Skeletal muscle tissue (tissue), 3 donors: ENCODE measurements at regions not wholly inside any gene's neighbourhood (a gene's known extent, or its start where the extent isn't known, plus 50 kb on each side); places are given as distances from the start of the nearest gene placed in this dataset.
"Not testable (repeated sequence)": the region's sequence is repeated elsewhere in the genome, so short reads cannot be mapped to it uniquely, and the experiment has no call there.

Source experiments
- H3K27ac ChIP-seq: one replicate; pipeline ENCODE4 v1.7.0; 2013; ENCODE audit warnings: mild to moderate bottlenecking, low read depth, low read length, inconsistent platforms
- H3K27me3 ChIP-seq, 3 donors: one replicate each; pipeline ENCODE4 v1.7.0; 2013; ENCODE audit warnings: low read length in 3 of 3; ENCODE audit not compliant: control insufficient read depth in 3 of 3, insufficient read depth in 3 of 3
- H3K36me3 ChIP-seq, 3 donors: one replicate each; pipeline ENCODE4 v1.7.0; 2013; ENCODE audit warnings: low read length in 3 of 3; ENCODE audit not compliant: control insufficient read depth in 3 of 3, insufficient read depth in 3 of 3
- H3K4me1 ChIP-seq, 3 donors: one replicate each; pipeline ENCODE4 v1.7.0; 2013; ENCODE audit warnings: low read length in 3 of 3, mild to moderate bottlenecking in 3 of 3; ENCODE audit not compliant: control insufficient read depth in 3 of 3, insufficient read depth in 3 of 3
- H3K4me3 ChIP-seq, 3 donors: one replicate each; pipeline ENCODE4 v1.7.0; 2013; ENCODE audit warnings: low read length in 3 of 3
- H3K9ac ChIP-seq, 3 donors: one replicate each; pipeline ENCODE4 v1.7.0; 2013; ENCODE audit warnings: low read length in 3 of 3, mild to moderate bottlenecking in 3 of 3, moderate library complexity in 2 of 3, low read depth in 1 of 3
- H3K9me3 ChIP-seq, 3 donors: one replicate each; pipeline ENCODE4 v1.7.0; 2013; ENCODE audit warnings: low read length in 3 of 3; ENCODE audit not compliant: control insufficient read depth in 3 of 3
- donor health status: Osteomylitis.

DNA sequence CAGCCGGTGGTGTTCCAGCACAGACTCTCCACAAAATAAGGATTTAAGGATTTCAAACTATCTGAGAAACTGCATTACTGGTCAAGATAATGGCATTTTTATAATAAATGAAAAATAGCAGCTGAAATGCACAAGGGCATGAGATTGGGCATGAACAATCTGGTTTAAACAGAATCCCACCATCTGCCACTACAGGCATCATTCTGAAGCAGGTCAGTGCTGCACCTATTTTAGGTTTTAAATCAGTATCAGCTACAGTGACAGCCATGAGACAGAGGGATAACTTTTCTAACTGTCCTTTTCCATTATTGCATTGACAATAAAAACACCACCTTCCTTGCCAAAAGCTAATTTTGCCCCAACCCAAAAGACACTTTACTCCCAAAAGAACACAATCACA lies 186.8 kb downstream of the ETV1 start:
- H3K36me3 ChIP-seq = no peaks in the 10 kb centered on the region
- no peaks in the 10 kb centered on the region for H3K9me3 ChIP-seq
- H3K27ac ChIP-seq = no peak overlapping the region
- no peak overlapping the region for H3K9ac ChIP-seq
- no peaks in the 10 kb centered on the region for H3K4me1 ChIP-seq
- H3K27me3 ChIP-seq = no peaks in the 10 kb centered on the region
- H3K4me3 ChIP-seq = no peak overlapping the region

DNA sequence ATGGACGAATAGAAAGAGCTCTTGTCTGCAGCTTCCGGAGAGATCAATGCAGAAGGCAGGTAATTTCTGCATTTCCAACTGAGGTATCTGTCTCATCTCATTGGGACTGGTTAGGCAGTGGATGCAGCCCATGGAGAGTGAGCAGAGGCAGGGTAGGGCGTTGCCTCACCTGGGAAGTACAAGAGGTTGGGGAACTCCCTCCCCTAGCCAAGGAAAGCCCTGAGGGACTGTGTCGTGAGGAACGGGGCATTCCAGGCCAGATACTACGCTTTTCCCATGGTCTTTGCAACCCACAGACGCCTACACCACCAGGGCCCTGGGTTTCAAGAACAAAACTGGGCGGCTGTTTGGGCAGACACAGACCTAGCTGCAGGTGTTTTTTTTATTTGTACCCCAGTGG lies 186.3 kb downstream of the ETV1 start:
- H3K4me3 ChIP-seq = no peak overlapping the region
- no peak overlapping the region for H3K9ac ChIP-seq
- H3K9me3 ChIP-seq = no peaks in the 10 kb centered on the region
- H3K4me1 ChIP-seq = no peaks in the 10 kb centered on the region
- no peaks in the 10 kb centered on the region for H3K36me3 ChIP-seq
- no peaks in the 10 kb centered on the region for H3K27me3 ChIP-seq
- H3K27ac ChIP-seq = no peak overlapping the region

DNA sequence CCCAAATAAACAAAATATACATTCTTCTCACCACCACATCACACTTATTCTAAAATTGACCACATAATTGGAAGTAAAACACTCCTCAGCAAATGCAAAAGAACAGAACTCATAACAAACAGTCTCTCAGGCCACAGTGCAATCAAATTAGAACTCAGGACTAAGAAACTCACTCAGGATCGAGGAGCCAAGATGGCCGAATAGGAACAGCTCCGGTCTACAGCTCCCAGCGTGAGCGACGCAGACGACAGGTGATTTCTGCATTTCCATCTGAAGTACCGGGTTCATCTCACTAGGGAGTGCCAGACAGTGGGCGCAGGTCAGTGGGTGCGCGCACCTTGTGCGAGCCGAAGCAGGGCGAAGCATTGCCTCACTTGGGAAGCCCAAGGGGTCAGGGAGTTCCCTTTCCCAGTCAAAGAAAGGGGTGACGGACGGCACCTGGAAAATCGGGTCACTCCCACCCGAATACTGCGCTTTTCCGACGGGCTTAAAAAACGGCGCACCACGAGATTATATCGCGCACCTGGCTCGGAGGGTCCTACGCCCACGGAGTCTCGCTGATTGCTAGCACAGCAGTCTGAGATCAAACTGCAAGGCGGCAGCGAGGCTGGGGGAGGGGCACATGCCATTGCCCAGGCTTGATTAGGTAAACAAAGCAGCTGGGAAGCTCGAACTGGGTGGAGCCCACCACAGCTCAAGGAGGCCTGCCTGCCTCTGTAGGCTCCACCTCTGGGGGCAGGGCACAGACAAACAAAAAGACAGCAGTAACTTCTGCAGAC lies 183.2 kb downstream of the ETV1 start:
- H3K9me3 ChIP-seq, H3K27me3 ChIP-seq, H3K4me1 ChIP-seq, H3K27ac ChIP-seq, H3K4me3 ChIP-seq, H3K36me3 ChIP-seq, H3K9ac ChIP-seq: not testable (repeated sequence)

DNA sequence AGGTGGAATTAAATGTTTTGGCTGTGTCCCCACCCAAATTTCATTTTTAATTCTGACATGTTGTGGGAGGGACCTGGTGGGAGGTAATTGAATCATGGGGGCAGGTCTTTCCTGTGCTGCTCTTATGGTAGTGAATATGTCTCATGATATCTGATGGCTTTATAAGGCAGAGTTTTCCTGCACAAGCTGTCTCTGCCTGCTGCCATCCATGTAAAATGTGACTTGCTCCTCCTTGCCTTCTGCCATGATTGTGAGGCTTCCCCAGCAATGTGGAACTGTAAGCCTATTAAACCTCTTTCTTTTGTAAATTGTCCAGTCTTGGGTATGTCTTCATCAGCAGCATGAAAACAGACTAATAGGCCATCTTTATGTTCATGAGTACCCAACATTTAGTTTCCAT lies 172.2 kb downstream of the ETV1 start:
- not testable (repeated sequence) for H3K9me3 ChIP-seq, H3K27ac ChIP-seq, H3K9ac ChIP-seq, H3K36me3 ChIP-seq, H3K27me3 ChIP-seq, H3K4me1 ChIP-seq, H3K4me3 ChIP-seq

DNA sequence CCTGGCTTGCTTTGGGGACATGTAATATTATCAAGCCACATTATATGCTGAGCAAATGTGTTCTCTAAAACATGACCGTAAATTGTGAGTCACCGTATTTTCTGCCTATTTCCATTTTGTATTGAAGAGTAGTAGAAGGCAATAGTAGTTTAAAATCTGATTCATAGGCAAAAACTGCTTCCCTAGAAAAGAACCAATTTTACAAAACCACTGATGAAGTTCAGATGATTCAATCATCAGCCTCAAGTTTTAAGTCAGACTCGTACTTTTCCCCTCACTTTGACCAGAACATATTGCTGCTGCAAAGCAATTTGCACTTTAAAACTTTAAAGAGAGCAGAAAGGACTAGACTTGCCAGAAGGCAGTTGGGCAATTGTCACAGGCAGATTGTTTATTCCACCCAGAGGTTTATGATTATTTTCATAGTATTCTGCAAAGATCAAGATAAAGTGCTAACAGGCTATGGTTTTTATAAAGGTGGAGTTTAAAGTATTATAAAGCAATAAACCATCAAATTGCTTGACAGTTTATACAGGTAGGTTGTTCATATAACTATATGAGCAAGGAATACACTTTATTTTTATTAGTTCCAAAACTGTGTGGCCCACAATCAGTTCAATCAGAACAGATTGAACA lies 168.2 kb downstream of the ETV1 start:
- Histone ChIP-seq H3K36me3 (no peaks in the 10 kb centered on the region), H3K4me3 (no peak overlapping the region), H3K9me3 (peaks cover 0 to 3% (median 0%) of the 10 kb centered on the region in 3 donors), H3K27me3 (no peaks in the 10 kb centered on the region), H3K27ac (no peak overlapping the region), H3K9ac (no peak overlapping the region), H3K4me1 (no peaks in the 10 kb centered on the region)

DNA sequence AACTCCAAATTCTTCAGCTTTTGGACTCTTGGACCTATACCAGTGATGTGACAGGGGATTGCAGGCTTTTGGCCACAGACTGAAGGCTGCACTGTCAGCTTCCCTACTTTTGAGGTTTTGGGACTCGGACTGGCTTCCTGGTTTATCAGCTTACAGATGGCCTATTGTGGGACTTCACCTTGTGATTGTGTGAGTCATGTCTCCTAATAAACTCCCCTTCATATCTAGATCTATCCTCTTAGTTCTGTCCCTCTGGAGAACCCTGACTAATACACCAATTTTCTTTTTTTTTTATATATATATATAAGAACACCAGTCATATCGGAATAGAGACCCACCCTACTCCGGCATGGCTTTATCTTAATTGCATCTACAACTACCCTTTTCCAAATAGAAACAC lies 166.8 kb downstream of the ETV1 start:
- no peaks in the 10 kb centered on the region for H3K36me3 ChIP-seq
- peaks cover 0 to 3% (median 0%) of the 10 kb centered on the region in 3 donors for H3K9me3 ChIP-seq
- H3K27me3 ChIP-seq = no peaks in the 10 kb centered on the region
- H3K4me1 ChIP-seq = no peaks in the 10 kb centered on the region
- no peak overlapping the region for H3K27ac ChIP-seq
- no peak overlapping the region for H3K9ac ChIP-seq
- H3K4me3 ChIP-seq = no peak overlapping the region

DNA sequence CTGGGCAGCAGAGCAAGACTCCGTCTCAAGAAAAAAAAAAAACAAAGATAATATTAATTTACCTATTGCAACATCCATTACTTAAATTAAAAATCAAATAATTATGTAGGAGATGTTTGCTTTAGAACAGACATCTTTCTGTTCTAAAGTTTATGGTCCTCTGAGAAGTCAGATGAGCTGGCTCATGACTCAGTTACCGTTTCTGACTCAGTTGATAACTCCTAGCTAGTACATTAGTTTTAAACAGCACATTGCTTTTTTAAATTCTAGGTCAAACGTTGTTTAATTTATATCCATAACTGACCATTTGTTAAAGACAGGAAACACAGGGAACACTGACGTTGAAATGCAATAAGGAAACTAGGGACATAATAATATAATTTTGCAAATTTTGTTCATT lies 162.7 kb downstream of the ETV1 start:
- Histone ChIP-seq H3K27me3 (no peaks in the 10 kb centered on the region), H3K27ac (no peak overlapping the region), H3K4me1 (no peaks in the 10 kb centered on the region), H3K9me3 (peaks cover 0 to 3% (median 0%) of the 10 kb centered on the region in 3 donors), H3K4me3 (no peak overlapping the region), H3K9ac (no peak overlapping the region), H3K36me3 (no peaks in the 10 kb centered on the region)

DNA sequence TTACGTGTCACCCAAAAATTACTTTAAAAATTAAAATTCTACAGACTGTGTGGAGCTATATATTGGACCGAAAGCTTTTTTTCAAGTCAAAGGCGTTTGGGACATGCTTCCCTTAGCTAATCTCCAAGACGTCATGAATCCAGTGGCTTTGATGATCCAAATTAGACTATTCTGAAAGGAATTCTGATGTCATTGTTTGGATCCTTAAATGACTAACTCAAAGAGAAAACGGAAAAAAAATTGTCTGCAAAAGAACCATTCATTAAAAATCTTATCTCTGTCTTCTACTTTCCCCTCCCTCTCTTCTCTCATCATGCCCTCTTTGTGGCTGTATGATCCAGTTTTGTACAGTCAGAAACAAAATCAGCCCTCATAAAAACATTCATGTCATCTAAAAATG lies 161.8 kb downstream of the ETV1 start:
- no peaks in the 10 kb centered on the region for H3K4me1 ChIP-seq
- H3K9ac ChIP-seq = no peak overlapping the region
- peaks cover 0 to 3% (median 0%) of the 10 kb centered on the region in 3 donors for H3K9me3 ChIP-seq
- no peaks in the 10 kb centered on the region for H3K36me3 ChIP-seq
- H3K27me3 ChIP-seq = no peaks in the 10 kb centered on the region
- H3K4me3 ChIP-seq = no peak overlapping the region
- no peak overlapping the region for H3K27ac ChIP-seq

DNA sequence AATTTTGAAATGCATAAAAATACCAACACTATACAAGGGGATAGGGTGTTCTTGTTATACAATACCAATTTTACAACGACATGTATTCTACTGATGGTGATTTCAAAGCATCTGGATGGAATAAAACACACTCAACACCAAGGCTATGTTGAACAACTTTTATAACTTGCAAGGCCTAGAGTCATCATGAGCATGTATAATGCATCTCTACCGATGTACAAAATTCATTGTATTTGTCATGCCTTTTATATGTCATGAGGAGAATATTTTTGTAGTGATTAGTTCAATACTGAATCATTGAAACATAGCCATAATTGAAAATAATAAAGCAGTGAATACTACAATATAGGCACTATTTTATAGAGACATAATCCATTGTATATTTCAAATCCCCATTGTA lies 160.2 kb downstream of the ETV1 start:
- Histone ChIP-seq H3K9ac (no peak overlapping the region), H3K36me3 (no peaks in the 10 kb centered on the region), H3K9me3 (peaks cover 0 to 3% (median 0%) of the 10 kb centered on the region in 3 donors), H3K4me1 (peaks cover 0 to 4% (median 0%) of the 10 kb centered on the region in 3 donors), H3K27ac (no peak overlapping the region), H3K27me3 (no peaks in the 10 kb centered on the region), H3K4me3 (no peak overlapping the region)
